Gastroesophageal sphincter (tissue), 4 donors: ENCODE measurements at regions not wholly inside any gene's neighbourhood (a gene's known extent, or its start where the extent isn't known, plus 50 kb on each side); places are given as distances from the start of the nearest gene placed in this dataset.
"Not testable (repeated sequence)": the region's sequence is repeated elsewhere in the genome, so short reads cannot be mapped to it uniquely, and the experiment has no call there.

Source experiments
- ATAC-seq: fragments of 150-250 bp; one replicate; pipeline ENCODE4 v1.9.1; 2016; ENCODE audit warnings: mild to moderate bottlenecking, moderate library complexity
- H3K27ac ChIP-seq, 4 donors: fragments of 200-600 bp; sonication (generic) in 3 of 4; 1 replicate in 3 of 4; 2 replicates in 1 of 4; pipeline ENCODE4 v1.5.1; 2016 to 2019
- H3K27me3 ChIP-seq: fragments of 200-600 bp; sonication (generic); one replicate; pipeline ENCODE4 v1.5.1; 2019
- H3K36me3 ChIP-seq, 2 donors: fragments of 200-600 bp; sonication (generic); one replicate each; pipeline ENCODE4 v1.5.1; 2019; ENCODE audit warnings: control low read depth in 1 of 2
- H3K4me1 ChIP-seq, 3 donors: fragments of 200-600 bp; sonication (generic); 1 replicate in 2 of 3; 2 replicates in 1 of 3; pipeline ENCODE4 v1.5.1; 2016 to 2019; ENCODE audit warnings: control low read depth in 2 of 3
- H3K4me3 ChIP-seq, 2 donors: fragments of 200-600 bp; sonication (generic); one replicate each; pipeline ENCODE4 v1.5.1; 2019; ENCODE audit warnings: mild to moderate bottlenecking in 1 of 2, moderate library complexity in 1 of 2
- H3K9me3 ChIP-seq, 3 donors: fragments of 200-600 bp; sonication (generic); one replicate each; pipeline ENCODE4 v1.5.1; 2017 to 2019; ENCODE audit warnings: control low read depth in 2 of 3
- CTCF ChIP-seq, 4 experiments: fragments of 200-600 bp in 2 of 4; fragments of 450-650 bp in 2 of 4; sonication (generic) in 1 of 4; IDR thresholded peaks; one replicate each; pipeline ENCODE4 v1.5.1; 2017 to 2019; ENCODE audit warnings: antibody characterized with exemption in 4 of 4, mild to moderate bottlenecking in 2 of 4, moderate library complexity in 2 of 4
- EP300 ChIP-seq: sonication (generic); formaldehyde crosslinking; IDR thresholded peaks from one replicate; pipeline ENCODE4 v1.6.1; 2017; ENCODE audit warnings: antibody characterized with exemption, mild to moderate bottlenecking
- POLR2A ChIP-seq, 2 donors: fragments of 450-650 bp; IDR thresholded peaks; one replicate each; pipeline ENCODE4 v1.6.1; 2017; ENCODE audit warnings: antibody characterized with exemption in 2 of 2, mild to moderate bottlenecking in 2 of 2, moderate library complexity in 1 of 2
- POLR2AphosphoS5 ChIP-seq: sonication (generic); formaldehyde crosslinking; IDR thresholded peaks from one replicate; pipeline ENCODE4 v1.6.1; 2017; ENCODE audit warnings: antibody characterized with exemption
- WGBS, 2 donors: methylation state at CpG; one replicate each; pipeline ENCODE4 v1.1.5; 2018; ENCODE audit warnings: low coverage in 1 of 2; 5-methylcytosine and 5-hydroxymethylcytosine counted together

DNA sequence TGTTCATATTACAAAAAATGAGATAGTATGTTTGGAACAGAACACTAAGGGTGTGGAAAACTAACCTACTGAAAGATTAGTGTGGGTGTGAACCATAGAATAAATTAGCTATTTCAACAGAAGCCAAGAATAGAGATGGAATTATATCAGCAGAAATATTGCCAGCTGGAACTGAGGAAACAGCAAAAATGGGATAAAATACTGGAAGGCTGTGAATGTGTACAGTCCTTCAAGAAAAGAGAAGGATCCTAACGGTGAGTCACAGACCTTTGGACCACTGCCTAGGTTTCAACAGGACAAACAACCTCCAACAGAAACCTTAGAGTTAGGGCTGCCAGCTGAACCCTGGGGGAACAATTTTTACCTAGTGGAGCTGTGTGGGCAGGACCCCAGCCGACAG is 395.0 kb downstream of the ZWINT start:
- no peak for TF ChIP-seq CTCF (IDR thresholded peaks at IDR 0.05)
- TF ChIP-seq POLR2A (IDR thresholded peaks at IDR 0.05) = no peak
- no peak for TF ChIP-seq POLR2AphosphoS5
- no peak for TF ChIP-seq EP300
- Histone ChIP-seq H3K4me3 (no peak overlapping the region), H3K27ac (no peak overlapping the region), H3K4me1 (no peaks in the 10 kb centered on the region), H3K9me3 (no peaks in the 10 kb centered on the region), H3K36me3 (no peaks in the 10 kb centered on the region), H3K27me3 (no peaks in the 10 kb centered on the region)
- 38 to 63% methylated on average over 2 of the region's 2 CpGs for WGBS, 2 donors
- ATAC-seq = no peak

- H3K27me3 ChIP-seq = no peaks in the 10 kb centered on the region
- no peak overlapping the region for H3K27ac ChIP-seq
- TF ChIP-seq POLR2A (IDR thresholded peaks at IDR 0.05) (no peak), EP300 (no peak), POLR2AphosphoS5 (no peak), CTCF (IDR thresholded peaks at IDR 0.05) (no peak)
- no peak overlapping the region for H3K4me3 ChIP-seq
- peaks cover 0 to 7% (median 0%) of the 10 kb centered on the region in 3 donors for H3K9me3 ChIP-seq
- H3K36me3 ChIP-seq = no peaks in the 10 kb centered on the region
- no peaks in the 10 kb centered on the region for H3K4me1 ChIP-seq
- 84 to 89% methylated on average over 2 to 3 of the region's 3 CpGs for WGBS, 2 donors
- no peak for ATAC-seq
These were observed 417.7 kb downstream of the ZWINT start for GRCh38 chr10:55943403-55943802.

- Histone ChIP-seq H3K9me3 (no peaks in the 10 kb centered on the region), H3K4me1 (no peaks in the 10 kb centered on the region), H3K27ac (no peak overlapping the region), H3K27me3 (no peaks in the 10 kb centered on the region), H3K36me3 (no peaks in the 10 kb centered on the region), H3K4me3 (no peak overlapping the region)
- 56 to 83% methylated on average over 1 of the region's 1 CpG for WGBS, 2 donors
- no peak for ATAC-seq
- no peak for TF ChIP-seq POLR2AphosphoS5
- TF ChIP-seq POLR2A (IDR thresholded peaks at IDR 0.05) = no peak
- no peak for TF ChIP-seq CTCF (IDR thresholded peaks at IDR 0.05)
- no peak for TF ChIP-seq EP300
These were observed 431.8 kb downstream of the ZWINT start for GRCh38 chr10:55929291-55929690.

DNA sequence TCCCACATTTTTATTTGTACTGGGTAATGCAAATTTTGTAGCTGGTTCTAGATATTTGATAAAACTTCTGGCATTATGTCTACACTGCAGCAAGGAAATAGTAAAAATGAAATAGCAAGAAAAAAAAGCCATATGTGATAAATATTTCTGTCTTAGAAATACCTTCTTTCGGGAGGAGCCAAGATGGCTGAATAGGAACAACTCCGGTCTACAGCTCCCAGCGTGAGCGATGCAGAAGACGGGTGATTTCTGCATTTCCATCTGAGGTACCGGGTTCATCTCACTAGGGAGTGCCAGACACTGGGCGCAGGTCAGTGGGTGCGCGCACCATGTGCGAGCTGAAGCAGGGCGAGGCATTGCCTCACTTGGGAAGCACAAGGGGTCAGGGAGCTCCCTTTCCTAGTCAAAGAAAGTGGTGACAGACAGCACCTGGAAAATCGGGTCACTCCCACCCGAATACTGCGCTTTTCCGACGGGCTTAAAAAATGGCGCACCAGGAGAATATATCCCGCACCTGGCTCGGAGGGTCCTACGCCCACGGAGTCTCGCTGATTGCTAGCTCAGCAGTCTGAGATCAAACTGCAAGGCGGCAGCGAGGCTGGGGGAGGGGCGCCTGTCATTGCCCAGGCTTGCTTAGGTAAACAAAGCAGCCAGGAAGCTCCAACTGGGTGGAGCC is 461.4 kb downstream of the ZWINT start:
- H3K4me3 ChIP-seq, ATAC-seq: not testable (repeated sequence)

GRCh38 chr10:55897490-55897921 is 463.6 kb downstream of the ZWINT start:
- H3K4me1 ChIP-seq = no peaks in the 10 kb centered on the region
- no peaks in the 10 kb centered on the region for H3K9me3 ChIP-seq
- H3K4me3 ChIP-seq = no peak overlapping the region
- H3K36me3 ChIP-seq = no peaks in the 10 kb centered on the region
- ATAC-seq = no peak
- WGBS, 2 donors = 26 to 32% methylated on average over 2 of the region's 3 CpGs
- H3K27me3 ChIP-seq = no peaks in the 10 kb centered on the region
- H3K27ac ChIP-seq = no peak overlapping the region
- TF ChIP-seq POLR2A (IDR thresholded peaks at IDR 0.05) (no peak), POLR2AphosphoS5 (no peak), CTCF (IDR thresholded peaks at IDR 0.05) (no peak), EP300 (no peak)

More for the DNA sequence above, 461.4 kb downstream of the ZWINT start:
- H3K36me3 ChIP-seq, H3K4me1 ChIP-seq, H3K27me3 ChIP-seq, H3K9me3 ChIP-seq, H3K27ac ChIP-seq: not testable (repeated sequence)
- 81 to 86% methylated on average over 10 to 23 of the region's 25 CpGs for WGBS, 2 donors
